ENCODE measurements at regions not wholly inside any gene's neighbourhood (a gene's known extent, or its start where the extent isn't known, plus 50 kb on each side); places are given as distances from the start of the nearest gene placed in this dataset.

- no peak overlapping the region for H3K9ac ChIP-seq (ENCODE audit: low read depth, low read length, poor library complexity, severe bottlenecking)
- no peaks in the 10 kb centered on the region for H3K9me2 ChIP-seq (replicated peaks; ENCODE audit: low read depth, low read length)
- no peak overlapping the region for H3K4me3 ChIP-seq (ENCODE audit: low read length, poor library complexity, severe bottlenecking)
Observed at GRCh38 chr4:67080046-67080557, 465.2 kb downstream of the CENPC start.

GRCh38 chr4:67071641-67072040, 473.7 kb downstream of the CENPC start:
- Histone ChIP-seq H2AFZ (ENCODE audit: low read length) (no peak overlapping the region), H3K9ac (ENCODE audit: low read depth, low read length, poor library complexity, severe bottlenecking) (no peak overlapping the region), H3K27me3 (ENCODE audit: insufficient read depth, low read length, poor library complexity, severe bottlenecking) (no peaks in the 10 kb centered on the region), H4K20me1 (ENCODE audit: insufficient read depth, low read length, poor library complexity, severe bottlenecking) (no peaks in the 10 kb centered on the region), H3K4me1 (ENCODE audit: insufficient read depth, low read length, poor library complexity, severe bottlenecking) (no peaks in the 10 kb centered on the region), H3K9me3 (ENCODE audit: insufficient read depth, low read depth, low read length) (no peaks in the 10 kb centered on the region), H3K4me3 (ENCODE audit: low read length, poor library complexity, severe bottlenecking) (no peak overlapping the region), H3K79me2 (ENCODE audit: insufficient read depth, low read length) (no peaks in the 10 kb centered on the region), H3K36me3 (ENCODE audit: insufficient read depth, low read length) (no peaks in the 10 kb centered on the region), H3F3A (ENCODE audit: low read depth) (no peaks in the 10 kb centered on the region), H3K9me2 (replicated peaks; ENCODE audit: low read depth, low read length) (no peaks in the 10 kb centered on the region), H3K4me2 (ENCODE audit: low read depth, low read length, poor library complexity, severe bottlenecking) (no peak overlapping the region)
- TF ChIP-seq CTCF (conservative IDR thresholded peaks at IDR 0.05; ENCODE audit: low read length) (no peak), EZH2phosphoT487 (IDR thresholded peaks at IDR 0.05; ENCODE audit: borderline replicate concordance) (no peak)

More at GRCh38 chr4:67080046-67080557, 465.2 kb downstream of the CENPC start:
- no peak overlapping the region for H3K4me2 ChIP-seq (ENCODE audit: low read depth, low read length, poor library complexity, severe bottlenecking)
- H2AFZ ChIP-seq (ENCODE audit: low read length): no peak overlapping the region
- no peaks in the 10 kb centered on the region for H3K79me2 ChIP-seq (ENCODE audit: insufficient read depth, low read length)
- no peaks in the 10 kb centered on the region for H3K27me3 ChIP-seq (ENCODE audit: insufficient read depth, low read length, poor library complexity, severe bottlenecking)
- H3F3A ChIP-seq (ENCODE audit: low read depth): no peaks in the 10 kb centered on the region
- H3K36me3 ChIP-seq (ENCODE audit: insufficient read depth, low read length): no peaks in the 10 kb centered on the region
- TF ChIP-seq EZH2phosphoT487 (IDR thresholded peaks at IDR 0.05; ENCODE audit: borderline replicate concordance): no peak
- TF ChIP-seq CTCF (conservative IDR thresholded peaks at IDR 0.05; ENCODE audit: low read length): no peak
- no peaks in the 10 kb centered on the region for H4K20me1 ChIP-seq (ENCODE audit: insufficient read depth, low read length, poor library complexity, severe bottlenecking)
- no peaks in the 10 kb centered on the region for H3K4me1 ChIP-seq (ENCODE audit: insufficient read depth, low read length, poor library complexity, severe bottlenecking)
- H3K9me3 ChIP-seq (ENCODE audit: insufficient read depth, low read depth, low read length): no peaks in the 10 kb centered on the region

- TF ChIP-seq EZH2phosphoT487 (IDR thresholded peaks at IDR 0.05; ENCODE audit: borderline replicate concordance) (no peak), CTCF (conservative IDR thresholded peaks at IDR 0.05; ENCODE audit: low read length) (no peak)
- H3K27me3 ChIP-seq (ENCODE audit: insufficient read depth, low read length, poor library complexity, severe bottlenecking): no peaks in the 10 kb centered on the region
- H3K9me2 ChIP-seq (replicated peaks; ENCODE audit: low read depth, low read length): no peaks in the 10 kb centered on the region
- no peak overlapping the region for H3K4me2 ChIP-seq (ENCODE audit: low read depth, low read length, poor library complexity, severe bottlenecking)
- H3K4me1 ChIP-seq (ENCODE audit: insufficient read depth, low read length, poor library complexity, severe bottlenecking): no peaks in the 10 kb centered on the region
- no peaks in the 10 kb centered on the region for H3K79me2 ChIP-seq (ENCODE audit: insufficient read depth, low read length)
- no peaks in the 10 kb centered on the region for H4K20me1 ChIP-seq (ENCODE audit: insufficient read depth, low read length, poor library complexity, severe bottlenecking)
- no peak overlapping the region for H3K9ac ChIP-seq (ENCODE audit: low read depth, low read length, poor library complexity, severe bottlenecking)
- H3K9me3 ChIP-seq (ENCODE audit: insufficient read depth, low read depth, low read length): no peaks in the 10 kb centered on the region
- H3K36me3 ChIP-seq (ENCODE audit: insufficient read depth, low read length): no peaks in the 10 kb centered on the region
- no peak overlapping the region for H3K4me3 ChIP-seq (ENCODE audit: low read length, poor library complexity, severe bottlenecking)
- no peaks in the 10 kb centered on the region for H3F3A ChIP-seq (ENCODE audit: low read depth)
- H2AFZ ChIP-seq (ENCODE audit: low read length): no peak overlapping the region
Observed at GRCh38 chr4:67055319-67055718, 490.0 kb downstream of the CENPC start.
